Panc1 (cell line): ENCODE measurements at regions not wholly inside any gene's neighbourhood (a gene's known extent, or its start where the extent isn't known, plus 50 kb on each side); places are given as distances from the start of the nearest gene placed in this dataset.

Source experiments
- ATAC-seq: fragments of 200-7000 bp; cut with Tn5 transposase; 2 replicates; pipeline ENCODE4 v1.9.1; 2020; ENCODE audit warnings: mild to moderate bottlenecking, moderate library complexity
- BruUV-seq: library from RNA; stranded (reverse); fragments of 400-500 nt; replicated peaks from 2 replicates; lab custom pipeline; 2021; lab: Mats Ljungman, UMichigan
- CTCF ChIA-PET: fragments of 300-600 bp; sonication (Branson Sonifier 250); formaldehyde crosslinking; loops from one replicate; lab custom pipeline; 2022; ENCODE audit warnings: antibody characterized with exemption; lab: Charles Lee
- POLR2A ChIA-PET: fragments of 300-600 bp; sonication (Branson Sonifier 250); formaldehyde crosslinking; loops from one replicate; lab custom pipeline; 2022; ENCODE audit warnings: antibody characterized with exemption; lab: Charles Lee
- DNase-seq: peaks from one replicate; pipeline ENCODE4 v3.0.0-alpha.2; 2010; ENCODE audit warnings: low read depth, low spot score
- H3K27ac ChIP-seq: 2 replicates; pipeline ENCODE4 v1.5.1; 2011; ENCODE audit warnings: mild to moderate bottlenecking, low read length, inconsistent platforms
- H3K27me3 ChIP-seq: fragments of 200-500 bp; sonication (Bioruptor generic); 2 replicates; pipeline ENCODE4 v1.6.0; 2014; ENCODE audit warnings: low read length, inconsistent platforms; ENCODE audit not compliant: control insufficient read depth, insufficient read depth
- H3K36me3 ChIP-seq: fragments of 200-500 bp; sonication (Bioruptor generic); 2 replicates; pipeline ENCODE4 v1.5.1; 2014; ENCODE audit warnings: inconsistent platforms, mild to moderate bottlenecking, low read length, moderate library complexity; ENCODE audit not compliant: control insufficient read depth, insufficient read depth
- H3K4me1 ChIP-seq: 2 replicates; pipeline ENCODE4 v1.5.1; 2011; ENCODE audit warnings: inconsistent platforms, mild to moderate bottlenecking, low read length, moderate library complexity; ENCODE audit not compliant: control insufficient read depth, insufficient read depth
- H3K4me3 ChIP-seq, 2 experiments: 2 replicates each; pipeline ENCODE4 v1.5.1; 2011 to 2012; ENCODE audit warnings: low read depth in 2 of 2, low read length in 2 of 2, mild to moderate bottlenecking in 2 of 2, inconsistent platforms in 1 of 2, moderate library complexity in 1 of 2
- H3K9me3 ChIP-seq: fragments of 200-500 bp; sonication (Bioruptor generic); 2 replicates; pipeline ENCODE4 v1.5.1; 2014; ENCODE audit warnings: low read depth, mild to moderate bottlenecking, inconsistent platforms, low read length, moderate library complexity; ENCODE audit not compliant: control insufficient read depth, insufficient read depth
- CTCF ChIP-seq: fragments of 450-650 bp; IDR thresholded peaks from 2 replicates; pipeline ENCODE4 v1.5.1; 2017; ENCODE audit warnings: mild to moderate bottlenecking
- POLR2AphosphoS5 ChIP-seq: IDR thresholded peaks from 2 replicates; pipeline ENCODE4 v1.6.1; 2012; ENCODE audit warnings: mild to moderate bottlenecking, low read depth, low read length, moderate library complexity
- REST ChIP-seq, 2 experiments: IDR thresholded peaks; 2 replicates each; pipeline ENCODE4 v1.6.1; 2011 to 2012; ENCODE audit warnings: low read depth in 2 of 2, control low read depth in 1 of 2, low read length in 1 of 2, mild to moderate bottlenecking in 1 of 2, moderate library complexity in 1 of 2; ENCODE audit not compliant: insufficient read depth in 1 of 2
- SIN3A ChIP-seq: IDR thresholded peaks from 2 replicates; pipeline ENCODE4 v1.6.1; 2012; ENCODE audit warnings: low read depth, mild to moderate bottlenecking, low read length, moderate library complexity, borderline replicate concordance; ENCODE audit not compliant: insufficient read depth
- TCF7L2 ChIP-seq: IDR thresholded peaks from 2 replicates; pipeline ENCODE4 v1.6.1; 2011; ENCODE audit warnings: mild to moderate bottlenecking, low read depth, low read length, inconsistent platforms
- in situ Hi-C: cut with HindIII; loops from 2 replicates; pipeline ENCODE4 v1.10.0; 2016; ENCODE audit warnings: low sequenced_read_pairs, low pct_unique_long_range_greater_than_20kb
- intact Hi-C: fragments of 100-400 bp; cut with micrococcal nuclease; formaldehyde crosslinking; loops from one replicate; pipeline ENCODE4 v1.10.0; 2022; ENCODE audit not compliant: unreplicated experiment

GRCh38 chr10:64444564-64444963 lies 923.4 kb downstream of the REEP3 start:
- Histone ChIP-seq H3K27ac (no peak overlapping the region), H3K9me3 (peaks cover 3% of the 10 kb centered on the region), H3K4me1 (no peaks in the 10 kb centered on the region), H3K27me3 (no peaks in the 10 kb centered on the region), H3K36me3 (no peaks in the 10 kb centered on the region), H3K4me3 (no peak overlapping the region)
- intact Hi-C loops (no loop called here), in situ Hi-C loops (no loop called here)
- no peak for TF ChIP-seq REST (IDR thresholded peaks at IDR 0.05; ENCODE audit: insufficient read depth in 1 of 2, low read depth in 2 of 2, low read length in 1 of 2)
- TF ChIP-seq POLR2AphosphoS5 = no peak
- no peak for TF ChIP-seq SIN3A
- no peak for TF ChIP-seq CTCF
- TF ChIP-seq TCF7L2 = no peak
- ChIA-PET POLR2A (no interaction called here), CTCF (no interaction called here)
- DNase-seq (no peak), ATAC-seq (no peak)
- no TSS peak for BruUV-seq

GRCh38 chr10:64449603-64450002 lies 928.4 kb downstream of the REEP3 start:
- Histone ChIP-seq H3K4me3 (no peak overlapping the region), H3K27ac (no peak overlapping the region), H3K36me3 (no peaks in the 10 kb centered on the region), H3K4me1 (no peaks in the 10 kb centered on the region), H3K9me3 (peaks cover 7% of the 10 kb centered on the region), H3K27me3 (no peaks in the 10 kb centered on the region)
- in situ Hi-C loops = no loop called here
- intact Hi-C loops = no loop called here
- ATAC-seq = no peak
- no TSS peak for BruUV-seq
- POLR2A ChIA-PET = no interaction called here
- DNase-seq = no peak
- no peak for TF ChIP-seq TCF7L2
- TF ChIP-seq SIN3A = no peak
- no peak for TF ChIP-seq POLR2AphosphoS5
- TF ChIP-seq CTCF = no peak
- no peak for TF ChIP-seq REST (IDR thresholded peaks at IDR 0.05; ENCODE audit: insufficient read depth in 1 of 2, low read depth in 2 of 2, low read length in 1 of 2)
- CTCF ChIA-PET = no interaction called here
